Activated T-cell treated with anti-CD3 and anti-CD28 coated beads for 4 hours (primary cell): ENCODE measurements at regions not wholly inside any gene's neighbourhood (a gene's known extent, or its start where the extent isn't known, plus 50 kb on each side); places are given as distances from the start of the nearest gene placed in this dataset.
"Not testable (repeated sequence)": the region's sequence is repeated elsewhere in the genome, so short reads cannot be mapped to it uniquely, and the experiment has no call there.

Experiments
- DNase-seq: peaks from one replicate; pipeline ENCODE4 v3.0.0-alpha.2; 2020

DNA sequence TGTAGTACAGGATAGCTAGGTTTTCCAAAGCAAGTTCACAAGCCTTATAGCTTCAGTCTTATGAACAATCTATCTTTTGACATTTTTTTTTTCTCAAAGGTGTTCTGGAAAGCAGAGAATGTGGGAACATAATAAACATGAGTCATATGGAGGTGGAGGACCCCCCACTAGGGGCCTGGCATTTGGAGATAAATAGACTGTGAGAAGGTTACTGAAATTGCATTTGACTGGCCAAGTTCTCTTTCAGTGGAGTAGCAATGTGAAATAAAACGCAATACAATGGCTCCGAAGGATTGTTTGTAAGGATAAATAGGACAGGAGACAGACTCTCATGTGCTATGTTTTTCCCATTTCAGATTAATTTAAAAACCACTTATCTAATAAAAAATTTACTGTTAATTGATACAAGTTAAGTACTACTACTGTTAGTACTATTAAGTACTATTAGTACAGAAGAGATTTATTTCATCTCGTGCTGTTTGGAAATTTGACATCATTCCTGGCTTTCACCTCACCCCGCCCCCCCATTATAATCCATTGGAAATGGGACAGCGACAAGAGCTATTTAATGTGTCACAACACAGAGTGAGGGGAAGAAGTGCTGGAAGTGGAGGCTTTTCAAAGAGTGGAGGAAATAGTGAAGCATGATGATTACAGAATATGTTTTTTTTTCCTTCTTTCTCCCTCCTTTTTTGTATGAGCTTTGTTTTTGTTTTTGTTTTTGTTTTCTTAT, 122.6 kb upstream of the ID4 start:
- no peak for DNase-seq

DNA sequence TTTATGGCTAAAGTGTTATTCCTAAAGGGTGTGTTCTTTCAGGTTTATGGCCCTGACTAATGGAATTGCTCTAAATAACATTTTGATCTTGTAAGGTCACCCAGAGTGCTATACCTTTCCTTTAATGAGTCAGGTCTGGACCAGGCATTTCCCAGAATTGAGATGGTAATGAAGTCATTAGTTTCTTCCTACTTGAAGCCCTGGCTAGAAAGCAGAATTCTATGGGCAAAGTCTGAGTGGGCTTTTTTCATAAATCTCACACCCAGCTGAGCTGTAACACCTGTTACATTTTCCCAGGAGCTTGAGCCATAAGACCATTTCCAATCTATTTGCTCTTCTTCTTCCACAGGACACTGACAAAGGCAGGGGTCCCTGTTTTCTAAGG, 122.0 kb upstream of the ID4 start:
- DNase-seq: no peak

DNA sequence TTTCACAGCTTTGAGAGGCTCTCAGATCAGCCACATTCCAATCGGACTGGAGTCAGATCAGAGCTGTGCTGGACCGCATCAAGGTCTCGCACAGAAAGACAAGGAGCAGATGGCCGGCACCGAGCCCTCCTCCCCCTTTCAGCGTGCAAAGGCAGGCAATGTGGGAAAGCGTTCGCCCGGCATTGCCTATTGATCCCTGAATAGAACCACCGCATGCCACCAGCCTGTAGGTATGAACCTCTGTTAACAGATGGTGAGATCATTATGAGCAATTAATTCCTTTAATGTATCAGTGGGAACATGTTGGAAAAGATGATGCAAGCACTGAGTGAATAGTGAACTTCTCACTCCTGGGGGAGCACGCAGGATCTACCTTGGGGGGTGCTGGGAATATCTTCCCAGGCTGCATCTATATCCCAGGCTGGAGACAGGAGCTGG, 117.5 kb upstream of the ID4 start:
- DNase-seq: no peak

DNA sequence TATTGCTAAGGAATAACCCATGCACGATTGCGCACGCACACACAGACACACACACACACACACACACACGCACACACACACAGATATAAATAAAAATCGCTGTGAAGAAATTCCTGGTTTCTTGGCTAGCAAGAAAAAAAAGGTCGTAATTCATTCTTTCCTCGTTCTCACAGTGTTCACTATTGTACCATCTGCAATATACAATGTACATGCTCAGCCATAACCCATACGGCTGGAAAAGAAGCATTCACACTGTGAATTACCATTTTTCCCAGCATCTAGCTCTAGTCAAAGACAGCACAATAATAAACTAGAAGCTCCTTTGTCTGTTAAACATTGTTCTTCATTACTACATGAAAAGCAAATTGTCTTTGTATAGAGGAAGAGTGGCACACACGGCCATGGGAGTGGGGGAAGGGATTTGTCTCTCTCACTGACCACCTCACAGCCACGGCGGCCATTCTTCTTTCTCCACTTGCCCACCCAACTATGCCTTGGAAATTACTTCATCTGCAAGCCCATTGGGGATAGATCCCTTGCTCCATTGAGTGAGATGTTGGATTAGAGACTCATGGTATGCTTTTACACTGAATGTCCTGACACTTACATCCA, 115.3 kb upstream of the ID4 start:
- DNase-seq: no peak

DNA sequence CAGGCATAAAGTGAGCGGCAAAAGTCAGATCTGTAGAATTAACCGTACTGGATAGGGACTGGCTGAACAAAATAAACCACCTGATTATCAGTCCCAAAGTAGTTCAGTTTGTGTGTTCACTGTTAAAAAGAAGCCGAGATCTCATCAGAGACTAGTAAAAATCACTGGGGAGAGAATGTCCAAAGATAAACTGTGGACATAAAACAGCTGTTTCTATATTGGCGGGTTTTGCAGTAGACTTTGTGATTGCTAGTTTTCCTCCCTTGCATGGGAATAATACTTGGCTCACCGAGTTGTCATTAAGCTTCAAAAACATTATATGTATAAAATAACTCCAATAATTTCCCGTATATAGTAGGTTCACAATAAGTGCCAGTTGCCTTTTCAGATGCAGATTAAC, 114.2 kb upstream of the ID4 start:
- DNase-seq: no peak

DNA sequence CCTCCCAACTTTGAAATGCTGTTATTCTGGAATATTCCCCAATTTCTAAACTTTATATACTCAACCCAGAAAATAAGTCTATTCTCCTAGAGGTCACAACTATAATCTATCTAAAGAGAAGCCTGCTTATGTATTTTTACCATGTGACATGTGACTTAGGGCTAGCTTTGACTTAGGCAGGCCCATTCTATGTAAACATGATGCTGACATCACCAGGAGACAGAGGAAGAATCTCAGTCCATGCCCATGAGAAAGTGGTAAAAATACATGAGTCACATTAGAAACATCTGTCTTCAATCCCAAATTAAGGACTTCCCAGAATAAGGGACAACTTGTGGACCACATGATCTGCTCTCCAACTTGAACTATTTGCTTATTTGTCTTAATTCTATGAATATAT, 113.6 kb upstream of the ID4 start:
- no peak for DNase-seq

DNA sequence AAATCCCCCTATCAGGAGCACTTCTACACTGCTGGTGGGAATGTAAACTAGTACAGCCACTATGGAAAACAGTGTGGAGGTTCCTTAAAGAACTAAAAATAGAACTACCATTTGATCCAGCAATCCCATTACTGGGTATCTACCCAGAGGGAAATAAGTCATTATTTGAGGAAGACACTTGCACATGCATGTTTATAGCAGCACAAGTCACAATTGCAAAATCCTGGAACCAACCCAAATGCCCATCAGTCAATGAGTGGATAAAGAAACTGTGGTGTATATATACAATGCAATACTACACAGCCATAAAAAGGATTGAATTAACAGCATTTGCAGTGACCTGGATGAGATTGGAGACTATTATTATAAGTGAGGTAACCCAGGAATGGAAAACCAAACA, 111.7 kb upstream of the ID4 start:
- DNase-seq: not testable (repeated sequence)

DNA sequence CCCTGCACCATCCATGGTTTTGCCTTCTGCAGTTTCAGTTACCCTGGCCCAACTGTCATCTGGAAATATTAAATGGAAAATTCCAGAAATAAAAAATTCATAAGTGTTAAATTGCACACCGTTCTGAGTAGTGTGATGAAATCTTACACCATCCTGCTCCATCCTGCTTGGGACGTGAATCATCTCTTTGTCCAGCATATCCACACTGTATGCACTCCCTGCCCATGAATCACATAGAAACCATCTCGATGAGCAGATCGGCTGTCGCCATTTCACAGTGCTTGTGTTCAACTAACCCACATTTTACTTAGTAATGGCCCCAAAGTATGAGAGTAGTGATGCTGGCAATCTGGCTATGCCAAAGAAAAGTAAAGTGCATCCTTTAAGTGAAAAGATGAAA, 105.9 kb upstream of the ID4 start:
- DNase-seq: no peak

DNA sequence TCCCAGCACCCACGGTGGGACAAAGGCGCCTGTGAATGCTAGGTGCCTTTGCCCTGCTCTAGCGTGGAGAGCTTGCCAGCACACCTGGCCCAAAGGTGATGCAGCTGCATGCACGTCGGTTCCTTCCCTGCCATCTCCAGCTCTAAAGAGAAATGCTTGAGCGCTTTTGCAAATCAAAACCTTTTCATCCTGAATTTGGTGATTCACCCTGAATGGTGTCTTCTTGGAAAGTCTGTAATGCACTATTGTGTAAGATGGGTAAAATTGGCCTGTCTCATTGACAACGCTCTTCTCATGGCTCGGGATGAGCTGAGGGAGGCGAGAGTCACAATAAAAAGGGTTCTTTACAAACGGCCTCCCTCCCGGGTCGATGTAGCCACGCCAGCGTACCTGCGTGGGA, 103.1 kb upstream of the ID4 start:
- no peak for DNase-seq

DNA sequence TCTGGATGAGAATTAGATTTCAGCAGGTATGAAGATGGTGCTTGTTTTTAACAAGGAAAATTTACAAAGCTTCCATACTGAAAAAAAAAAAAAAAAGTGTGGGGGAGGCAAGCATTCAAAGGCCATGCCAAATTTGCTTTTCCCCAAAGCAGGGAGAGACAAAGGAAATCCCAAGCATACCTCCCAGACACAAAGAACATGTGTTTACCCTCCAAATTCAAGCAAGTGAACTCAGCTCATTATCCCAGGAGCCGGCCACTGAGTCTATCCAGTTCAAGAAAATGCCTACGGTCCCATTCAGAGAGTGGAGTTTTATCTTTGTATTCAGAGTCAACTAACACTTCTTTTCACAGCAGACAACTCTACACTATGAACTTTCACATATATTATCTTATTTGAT, 102.7 kb upstream of the ID4 start:
- no peak for DNase-seq

DNA sequence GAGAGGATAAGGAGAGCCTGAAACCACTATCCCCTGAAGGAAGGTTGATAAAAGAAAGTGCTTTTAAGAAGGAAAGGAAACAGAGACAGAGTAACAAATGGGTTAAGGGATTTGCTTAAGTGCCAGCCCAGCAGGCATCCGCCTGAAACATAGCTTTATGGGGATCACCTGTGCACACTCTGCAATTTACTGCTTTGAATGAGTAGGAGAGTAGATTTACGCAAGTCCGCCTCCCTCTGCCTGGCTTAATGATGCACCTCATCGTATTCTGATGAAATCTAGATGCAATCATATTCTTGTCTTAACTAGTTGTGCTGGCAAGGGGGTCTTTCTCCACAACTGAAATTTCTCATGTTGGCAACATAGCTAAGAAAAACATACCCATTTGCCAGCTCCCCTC, 101.1 kb upstream of the ID4 start:
- no peak for DNase-seq

DNA sequence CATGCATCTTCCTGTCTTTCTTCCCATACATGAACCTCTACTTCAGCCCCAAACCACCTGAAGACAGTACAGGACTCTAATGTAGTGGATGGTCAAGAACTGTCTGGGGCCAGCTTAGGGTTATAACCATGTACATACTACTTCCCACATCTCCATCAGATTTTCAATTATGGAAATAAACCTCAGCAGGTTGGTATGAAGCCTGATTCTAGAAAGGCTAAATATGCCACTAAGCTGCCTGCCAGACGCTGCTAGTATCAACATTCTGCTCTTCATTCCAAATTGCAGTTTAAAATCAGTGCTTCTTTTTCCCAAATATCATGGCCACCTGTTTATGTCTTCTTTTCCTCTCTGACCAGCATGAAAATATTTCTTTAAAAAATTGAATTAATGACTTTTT, 99.2 kb upstream of the ID4 start:
- DNase-seq: no peak

DNA sequence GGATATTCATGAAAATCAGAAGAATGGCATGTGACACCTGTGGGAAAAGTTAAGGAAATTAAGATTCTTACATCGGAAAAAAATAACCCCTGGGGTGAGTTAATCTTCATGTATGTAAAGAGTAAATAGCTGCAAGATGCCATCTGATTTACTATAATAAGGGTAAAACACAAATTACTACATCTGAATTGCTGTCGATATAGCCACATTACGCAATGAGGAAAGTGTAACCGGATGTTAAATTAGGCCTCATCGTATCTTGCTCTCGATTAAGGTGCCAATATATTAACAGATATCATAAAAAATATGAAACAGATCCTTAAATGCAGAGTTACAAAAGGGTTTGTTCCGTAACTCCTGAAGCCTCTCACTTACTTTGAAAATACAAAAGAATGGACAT, 87.4 kb upstream of the ID4 start:
- DNase-seq: no peak

DNA sequence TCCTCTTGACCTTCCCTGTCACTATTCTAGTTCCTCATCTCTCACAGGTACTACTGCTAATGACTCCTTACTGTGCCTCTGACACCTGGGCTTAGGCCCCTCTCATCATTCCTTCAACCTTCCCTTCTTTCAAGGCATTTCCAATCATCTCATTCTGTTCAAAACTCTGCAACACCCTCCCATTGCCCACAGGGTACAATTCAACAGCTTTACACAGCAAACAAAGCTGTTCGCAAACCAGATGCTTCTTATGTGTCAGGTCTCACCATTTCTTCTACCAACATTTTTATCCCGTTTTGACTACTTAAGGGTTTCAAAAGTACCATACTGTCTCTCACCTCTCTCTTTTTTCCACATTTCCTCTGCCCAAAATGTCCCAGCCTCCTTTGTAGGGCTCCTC, 84.4 kb upstream of the ID4 start:
- no peak for DNase-seq

DNA sequence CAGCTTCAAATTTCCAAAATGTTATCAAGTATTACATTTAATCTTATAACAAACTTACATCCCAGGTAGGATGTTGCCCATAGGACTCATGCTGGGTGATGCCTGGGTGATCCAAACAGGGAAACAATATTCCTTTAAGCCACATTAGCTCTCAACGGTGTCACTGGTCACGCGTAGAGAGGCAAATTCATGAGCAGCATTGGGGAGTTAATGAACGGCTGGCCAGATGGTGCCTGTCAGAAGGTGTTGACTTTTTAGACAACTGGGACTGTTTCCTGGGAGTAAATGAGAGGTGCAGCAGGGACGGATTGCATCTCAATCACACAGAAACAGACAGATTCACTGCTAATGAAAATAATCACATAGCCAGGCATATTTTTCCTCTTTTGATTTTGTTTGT, 83.3 kb upstream of the ID4 start:
- no peak for DNase-seq

DNA sequence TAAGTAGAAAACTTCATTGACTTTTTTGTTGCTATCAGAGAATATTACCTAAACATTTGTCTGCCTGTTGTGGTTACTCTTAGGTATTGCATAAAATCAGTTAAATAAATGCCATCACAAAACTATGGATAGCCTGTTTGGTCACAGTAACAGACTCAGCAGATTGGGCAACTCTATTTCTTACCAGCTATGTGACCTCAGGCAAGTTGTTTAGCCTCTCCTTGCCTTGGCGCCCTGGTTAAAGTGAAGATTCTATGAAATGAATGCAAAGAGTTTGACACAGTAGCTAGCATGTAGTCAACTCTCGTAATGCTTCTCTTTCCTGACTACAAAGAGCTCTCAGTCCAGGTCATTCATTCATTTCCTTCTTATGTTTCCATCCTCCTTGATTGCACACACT, 82.5 kb upstream of the ID4 start:
- DNase-seq: no peak

DNA sequence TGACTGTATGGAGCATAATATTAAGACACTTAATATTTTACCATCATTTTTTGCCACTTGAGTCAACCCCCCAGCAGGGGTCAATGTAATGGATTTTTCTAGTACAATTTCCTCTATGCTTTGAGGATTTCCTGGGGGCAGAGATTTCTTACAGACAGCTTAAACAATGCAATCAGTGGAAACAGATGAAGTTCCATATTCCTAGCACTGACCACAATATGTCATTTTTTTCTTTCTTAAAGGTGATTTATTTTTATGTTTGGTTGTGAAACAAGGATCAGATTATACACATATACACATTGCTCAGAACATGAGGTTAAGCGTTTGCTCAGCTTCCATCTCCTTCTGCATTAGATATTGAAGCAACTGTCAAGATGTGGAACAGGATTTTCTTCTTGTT, 82.0 kb upstream of the ID4 start:
- DNase-seq: no peak

DNA sequence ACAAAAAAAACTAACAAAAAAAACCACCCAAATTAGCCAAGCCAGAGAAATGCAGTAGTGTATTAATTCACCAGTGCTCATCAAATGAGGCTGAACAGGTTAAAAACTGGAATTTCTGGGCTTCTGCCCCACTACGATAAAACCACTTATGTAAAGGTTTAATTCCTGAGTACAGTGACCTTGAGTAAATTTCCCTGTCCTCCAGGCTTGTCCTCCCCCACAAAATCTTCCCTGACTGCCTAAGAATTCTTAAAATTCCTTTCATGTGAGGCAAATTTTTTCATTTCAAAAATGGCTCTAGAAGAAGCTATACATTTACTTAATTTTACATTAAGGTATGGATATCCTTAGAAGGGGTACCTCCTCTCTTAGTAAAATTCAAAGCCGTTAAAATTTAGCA, 80.1 kb upstream of the ID4 start:
- no peak for DNase-seq

DNA sequence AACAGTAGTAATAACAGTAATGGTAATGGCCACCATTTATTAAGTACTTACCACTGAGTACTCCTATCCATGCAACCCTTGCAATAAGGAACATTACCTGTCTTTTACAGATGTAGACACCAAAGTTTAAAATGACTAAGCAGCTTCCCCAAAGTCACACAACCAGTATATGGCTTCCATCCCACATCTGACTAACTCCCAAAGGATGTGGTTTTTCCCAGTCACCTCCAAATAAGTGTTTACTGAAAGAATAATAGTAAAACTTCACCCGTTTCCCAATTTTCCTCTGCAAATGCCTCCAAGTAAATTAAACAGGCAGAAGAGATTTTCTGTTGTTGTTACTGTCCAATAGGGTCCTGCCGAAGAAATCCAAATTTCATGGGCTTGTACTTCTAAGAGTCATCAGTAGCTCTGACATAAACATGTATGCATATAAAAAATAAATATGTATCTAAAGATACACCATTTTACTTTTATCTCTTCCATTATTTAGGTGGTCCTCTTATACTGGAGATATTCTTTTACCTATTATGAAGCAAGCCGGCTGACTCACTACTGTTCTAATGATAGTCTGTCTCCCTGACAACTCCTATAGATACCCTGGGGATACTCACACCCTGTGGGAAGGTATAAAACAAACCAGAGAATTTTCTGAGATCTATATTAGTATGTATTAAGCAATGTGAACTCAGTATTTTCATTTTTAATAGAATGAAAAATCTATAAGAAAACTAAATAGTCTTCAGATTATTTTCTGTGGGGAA, 77.9 kb upstream of the ID4 start:
- no peak for DNase-seq

DNA sequence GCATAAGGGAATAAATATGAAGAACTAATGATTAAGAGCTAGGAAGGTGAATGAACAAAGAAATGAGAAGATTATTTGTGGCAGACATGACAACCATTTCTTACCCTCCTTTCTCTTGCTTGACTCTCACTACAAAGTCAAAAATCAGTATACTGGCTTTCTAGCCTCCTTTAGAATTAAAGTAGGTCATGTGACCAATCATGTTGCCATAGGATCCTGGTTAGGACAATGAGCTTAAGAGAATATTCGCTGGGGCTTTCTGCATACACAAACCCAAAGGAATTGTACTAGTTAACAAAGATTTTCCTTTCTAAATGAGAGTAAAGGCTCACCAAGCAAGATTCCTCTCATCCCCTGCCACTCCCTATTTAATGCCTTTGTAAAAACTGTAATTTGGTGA, 76.0 kb upstream of the ID4 start:
- DNase-seq: no peak

DNA sequence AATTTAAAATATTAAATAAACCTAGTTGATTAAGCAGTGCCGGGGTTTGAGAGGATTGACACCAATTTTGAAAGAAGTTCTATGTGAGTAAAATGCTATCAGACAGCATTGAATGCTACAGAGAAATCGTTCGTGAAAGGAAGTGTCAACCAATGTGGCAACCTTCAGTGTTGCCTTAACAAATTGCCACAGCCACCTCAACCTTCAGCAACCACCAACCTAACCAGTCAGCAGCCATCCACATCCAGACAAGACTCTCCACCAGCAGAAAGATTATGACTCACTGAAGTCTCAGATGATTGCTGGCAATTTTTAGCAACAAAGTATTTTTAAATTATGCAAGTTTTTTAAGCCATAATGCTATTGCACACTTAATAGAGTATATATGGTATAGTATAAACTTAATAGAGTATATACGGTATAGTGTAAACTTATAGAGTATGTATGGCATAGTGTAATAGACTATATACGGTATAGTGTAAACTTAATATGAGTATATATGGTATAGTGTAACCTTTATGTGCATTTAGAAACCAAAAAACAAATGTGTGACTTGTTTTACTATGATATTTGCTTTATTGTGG, 65.3 kb upstream of the ID4 start:
- no peak for DNase-seq

DNA sequence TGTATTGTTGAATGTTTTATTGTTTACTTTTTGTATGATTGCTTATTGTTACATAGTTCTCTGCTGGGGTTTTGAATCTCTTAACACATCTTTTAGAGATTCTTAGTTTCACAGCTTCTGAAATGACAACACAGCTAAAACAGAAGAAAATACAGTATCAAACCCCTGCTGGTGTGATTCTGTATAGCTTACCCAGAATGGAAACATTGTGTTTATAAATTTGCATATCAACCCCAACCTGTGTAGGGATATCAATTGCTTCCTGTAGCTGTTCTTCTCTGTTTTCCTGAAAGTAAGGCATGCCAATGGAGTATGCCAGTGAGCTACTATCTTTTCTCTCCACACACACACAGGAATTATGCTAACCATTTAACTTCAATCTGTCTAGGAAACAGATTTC, 64.3 kb upstream of the ID4 start:
- no peak for DNase-seq

DNA sequence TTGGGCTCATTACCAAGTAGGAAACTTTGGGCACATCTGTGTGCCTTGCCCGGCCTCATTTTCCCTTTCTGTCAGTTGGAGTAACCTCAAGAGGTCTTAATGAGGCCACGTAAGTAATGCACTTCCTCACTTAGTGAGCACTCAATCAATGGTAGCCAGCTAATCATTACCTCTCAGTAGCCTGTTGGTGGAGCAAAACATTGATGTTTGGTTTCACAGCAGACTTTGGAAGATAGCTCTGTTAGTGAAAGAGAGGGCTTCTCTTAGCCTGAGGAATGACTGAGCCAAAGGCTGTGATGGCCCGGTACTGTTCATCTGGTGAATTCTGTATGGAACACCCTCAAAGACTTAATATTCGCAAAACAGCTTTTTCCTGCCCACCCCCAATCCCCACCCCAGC, 55.9 kb upstream of the ID4 start:
- no peak for DNase-seq

DNA sequence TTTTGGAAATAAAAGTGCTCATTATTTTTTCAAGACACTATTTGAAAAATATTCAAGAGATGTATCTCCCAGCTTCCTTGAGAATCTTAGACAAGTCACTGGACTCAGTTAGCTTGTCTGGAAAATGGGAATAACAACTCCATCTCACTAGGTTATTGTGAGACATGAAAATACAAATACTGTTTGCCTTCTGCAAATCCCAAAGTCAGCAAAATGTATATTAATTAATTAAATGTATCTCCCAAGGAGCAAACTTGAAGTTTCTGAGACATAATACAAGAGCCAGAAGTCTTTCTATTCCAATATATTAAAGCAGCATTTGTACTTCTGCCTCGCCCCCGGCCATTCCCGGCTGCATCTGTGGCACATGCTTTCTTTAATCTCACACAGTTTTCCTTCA, 54.6 kb upstream of the ID4 start:
- DNase-seq: no peak
